Neural progenitor cell (in vitro differentiated cells): ENCODE measurements at regions not wholly inside any gene's neighbourhood (a gene's known extent, or its start where the extent isn't known, plus 50 kb on each side); places are given as distances from the start of the nearest gene placed in this dataset.

Experiments
- CTCF ChIP-seq: fragments of 200-600 bp; sonication (generic); IDR thresholded peaks from 2 replicates; pipeline ENCODE4 v1.5.1; 2017; ENCODE audit warnings: antibody characterized with exemption, mild to moderate bottlenecking
- EZH2 ChIP-seq: fragments of 200-600 bp; sonication (generic); IDR thresholded peaks from 2 replicates; pipeline ENCODE4 v1.6.1; 2017; ENCODE audit warnings: antibody characterized with exemption, mild to moderate bottlenecking, moderate library complexity

GRCh38 chr10:84089162-84089561, 50.1 kb upstream of the GHITM start:
- no peak for TF ChIP-seq CTCF
- TF ChIP-seq EZH2: no peak
